ENCODE measurements at regions not wholly inside any gene's neighbourhood (a gene's known extent, or its start where the extent isn't known, plus 50 kb on each side); places are given as distances from the start of the nearest gene placed in this dataset.

- H3K4me3 ChIP-seq (ENCODE audit: control insufficient read depth, low read depth, low read length), result no peak overlapping the region
- no peak for TF ChIP-seq CTCF (IDR thresholded peaks at IDR 0.05; ENCODE audit: control insufficient read depth, insufficient read depth, low read depth, low read length, missing control alignments)
- no peak for DNase-seq (ENCODE audit: low read depth)
Measured at GRCh38 chr1:235045921-235046601, 82.6 kb downstream of the TOMM20 start.

GRCh38 chr1:235045034-235045690 lies 83.5 kb downstream of the TOMM20 start:
- TF ChIP-seq CTCF (IDR thresholded peaks at IDR 0.05; ENCODE audit: control insufficient read depth, insufficient read depth, low read depth, low read length, missing control alignments), result no peak

GRCh38 chr1:235043234-235043633 lies 85.4 kb downstream of the TOMM20 start:
- no peak for TF ChIP-seq CTCF (IDR thresholded peaks at IDR 0.05; ENCODE audit: control insufficient read depth, insufficient read depth, low read depth, low read length, missing control alignments)
- no peak overlapping the region for H3K4me3 ChIP-seq (ENCODE audit: control insufficient read depth, low read depth, low read length)
- no peak for DNase-seq (ENCODE audit: low read depth)

More at GRCh38 chr1:235045034-235045690, 83.5 kb downstream of the TOMM20 start:
- no peak overlapping the region for H3K4me3 ChIP-seq (ENCODE audit: control insufficient read depth, low read depth, low read length)
- no peak for DNase-seq (ENCODE audit: low read depth)

- TF ChIP-seq CTCF (IDR thresholded peaks at IDR 0.05; ENCODE audit: control insufficient read depth, insufficient read depth, low read depth, low read length, missing control alignments), result no peak
- no peak for DNase-seq (ENCODE audit: low read depth)
Measured at GRCh38 chr1:235038701-235039100, 89.9 kb downstream of the TOMM20 start.

GRCh38 chr1:235035928-235036327 lies 92.7 kb downstream of the TOMM20 start:
- no peak for TF ChIP-seq CTCF (IDR thresholded peaks at IDR 0.05; ENCODE audit: control insufficient read depth, insufficient read depth, low read depth, low read length, missing control alignments)
- no peak for DNase-seq (ENCODE audit: low read depth)
- H3K4me3 ChIP-seq (ENCODE audit: control insufficient read depth, low read depth, low read length), result no peak overlapping the region

More at GRCh38 chr1:235038701-235039100, 89.9 kb downstream of the TOMM20 start:
- H3K4me3 ChIP-seq (ENCODE audit: control insufficient read depth, low read depth, low read length), result no peak overlapping the region

GRCh38 chr1:235030919-235031596 lies 97.6 kb downstream of the TOMM20 start:
- DNase-seq (ENCODE audit: low read depth), result no peak
- no peak for TF ChIP-seq CTCF (IDR thresholded peaks at IDR 0.05; ENCODE audit: control insufficient read depth, insufficient read depth, low read depth, low read length, missing control alignments)
- no peak overlapping the region for H3K4me3 ChIP-seq (ENCODE audit: control insufficient read depth, low read depth, low read length)
